GM12864 (cell line): ENCODE measurements at regions not wholly inside any gene's neighbourhood (a gene's known extent, or its start where the extent isn't known, plus 50 kb on each side); places are given as distances from the start of the nearest gene placed in this dataset.

Source experiments
- DNase-seq: peaks from one replicate; pipeline ENCODE4 v3.0.0-alpha.2; 2011; ENCODE audit warnings: low read depth
- H3K4me3 ChIP-seq: 2 replicates; pipeline ENCODE4 v1.5.1; 2011; ENCODE audit warnings: mild to moderate bottlenecking, low read depth, low read length, control low read depth
- TF ChIP-seq, protein P1 (sequence below): IDR thresholded peaks from 2 replicates; pipeline ENCODE4 v1.5.1; 2011; ENCODE audit warnings: low read depth, mild to moderate bottlenecking, moderate library complexity, low read length, control low read depth, inconsistent platforms; ENCODE audit errors: missing control alignments

DNA sequence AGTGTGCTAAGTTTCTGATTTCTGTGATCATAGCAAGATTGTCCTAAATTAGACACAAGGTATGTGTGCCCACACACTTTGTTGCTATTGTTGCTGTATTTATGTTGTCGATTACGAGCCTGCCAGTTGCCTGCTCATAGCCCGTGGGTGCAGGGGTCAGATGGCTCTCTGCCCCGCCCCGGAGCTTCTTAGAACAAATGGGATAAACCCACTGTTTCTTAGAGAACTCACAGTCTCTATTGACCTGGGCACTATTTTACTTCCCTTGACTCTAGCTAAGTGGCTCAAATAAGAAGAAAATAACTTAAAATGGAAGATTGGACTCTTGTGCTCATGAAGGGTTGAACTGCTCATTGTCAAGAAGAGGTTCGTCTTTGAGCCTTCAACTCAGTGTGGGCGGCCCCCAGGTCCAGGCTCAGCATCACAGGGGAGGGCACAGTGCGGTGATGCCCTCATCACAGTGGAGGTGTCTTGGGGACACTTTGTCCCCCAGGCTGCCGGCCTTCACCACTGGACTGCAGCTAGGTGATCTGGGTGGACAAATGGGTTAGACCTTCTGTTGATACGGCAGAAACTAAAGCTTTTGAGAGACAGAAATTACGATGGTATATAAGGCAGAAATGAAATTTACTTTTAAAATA, 155.5 kb downstream of the TENT4A start:
- TF ChIP-seq, protein P1, sequence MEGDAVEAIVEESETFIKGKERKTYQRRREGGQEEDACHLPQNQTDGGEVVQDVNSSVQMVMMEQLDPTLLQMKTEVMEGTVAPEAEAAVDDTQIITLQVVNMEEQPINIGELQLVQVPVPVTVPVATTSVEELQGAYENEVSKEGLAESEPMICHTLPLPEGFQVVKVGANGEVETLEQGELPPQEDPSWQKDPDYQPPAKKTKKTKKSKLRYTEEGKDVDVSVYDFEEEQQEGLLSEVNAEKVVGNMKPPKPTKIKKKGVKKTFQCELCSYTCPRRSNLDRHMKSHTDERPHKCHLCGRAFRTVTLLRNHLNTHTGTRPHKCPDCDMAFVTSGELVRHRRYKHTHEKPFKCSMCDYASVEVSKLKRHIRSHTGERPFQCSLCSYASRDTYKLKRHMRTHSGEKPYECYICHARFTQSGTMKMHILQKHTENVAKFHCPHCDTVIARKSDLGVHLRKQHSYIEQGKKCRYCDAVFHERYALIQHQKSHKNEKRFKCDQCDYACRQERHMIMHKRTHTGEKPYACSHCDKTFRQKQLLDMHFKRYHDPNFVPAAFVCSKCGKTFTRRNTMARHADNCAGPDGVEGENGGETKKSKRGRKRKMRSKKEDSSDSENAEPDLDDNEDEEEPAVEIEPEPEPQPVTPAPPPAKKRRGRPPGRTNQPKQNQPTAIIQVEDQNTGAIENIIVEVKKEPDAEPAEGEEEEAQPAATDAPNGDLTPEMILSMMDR, result no peak
- H3K4me3 ChIP-seq, result no peak overlapping the region
- DNase-seq, result no peak

DNA sequence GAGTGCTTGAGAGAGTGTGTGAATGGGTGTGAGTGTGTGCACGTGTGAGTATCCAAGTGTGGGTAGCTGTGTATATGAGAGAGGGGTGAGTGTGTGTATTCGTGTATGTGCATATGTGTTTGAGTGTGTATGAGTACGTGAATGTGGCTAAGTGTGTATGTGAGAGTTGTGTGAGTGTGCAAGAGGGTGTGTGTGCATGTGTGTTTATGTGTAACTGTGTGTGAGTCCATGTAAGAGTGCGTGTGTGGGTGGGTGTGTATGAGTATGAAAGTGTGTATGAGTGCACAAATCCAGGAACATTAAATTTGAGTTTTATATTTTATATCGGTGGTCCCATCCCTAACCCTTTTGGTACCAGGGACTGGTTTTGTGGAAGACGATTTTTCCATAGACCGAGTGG, 156.4 kb downstream of the TENT4A start:
- TF ChIP-seq, protein P1, result no peak
- DNase-seq, result no peak

DNA sequence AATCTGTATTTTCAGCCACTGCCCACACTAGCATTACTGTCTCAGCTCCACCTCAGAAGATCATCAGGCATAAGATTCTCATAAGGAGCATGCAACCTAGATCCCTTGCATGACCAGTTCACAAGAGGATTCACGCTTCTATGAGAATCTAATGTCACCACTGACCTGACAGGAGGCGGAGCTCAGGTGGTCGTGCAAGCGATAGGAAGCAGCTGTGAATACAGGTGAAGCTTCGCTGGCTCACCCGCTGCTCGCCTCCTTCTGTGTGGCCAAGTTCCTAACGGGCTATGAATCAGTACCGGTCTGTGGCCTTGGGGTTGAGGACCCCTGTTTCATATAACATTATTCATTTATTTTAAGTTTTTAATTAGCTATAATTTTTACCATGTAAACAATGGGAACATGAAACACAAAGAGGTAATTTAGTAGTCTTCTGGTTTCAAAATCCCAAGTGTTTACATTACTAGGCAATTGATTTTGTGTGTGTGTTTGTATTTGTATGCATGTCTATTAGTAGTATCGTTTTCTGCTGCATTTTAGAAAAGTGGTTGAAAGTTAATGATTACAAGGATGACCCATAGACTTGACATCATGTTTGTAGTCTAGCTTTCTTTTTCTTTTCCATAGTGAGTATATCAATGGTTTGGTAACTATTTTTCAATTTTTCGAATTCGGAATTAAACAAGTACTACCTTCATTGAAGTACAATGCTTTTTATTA, 159.4 kb downstream of the TENT4A start:
- TF ChIP-seq, protein P1, result no peak
- no peak for DNase-seq
- no peak overlapping the region for H3K4me3 ChIP-seq

More for the DNA sequence above, 156.4 kb downstream of the TENT4A start:
- H3K4me3 ChIP-seq, result no peak overlapping the region

DNA sequence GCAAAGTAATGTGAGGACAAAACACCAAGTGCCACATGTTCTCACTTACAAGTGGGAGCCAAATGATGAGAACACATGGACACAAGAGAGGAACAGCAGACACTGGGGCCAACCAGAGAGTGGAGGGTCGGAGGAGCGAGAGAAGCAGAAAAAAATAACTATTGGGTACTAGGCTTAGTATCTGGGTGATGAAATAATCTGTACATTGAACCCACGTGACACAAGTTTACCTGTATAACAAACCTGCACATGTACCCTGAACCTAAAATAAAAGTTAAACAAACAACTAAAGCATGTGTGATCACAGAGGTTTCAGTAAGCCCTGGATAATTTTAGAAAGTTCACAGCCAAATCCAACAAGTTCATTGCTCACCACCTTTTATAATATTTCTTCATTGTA, 160.1 kb downstream of the TENT4A start:
- no peak for DNase-seq
- TF ChIP-seq, protein P1, result no peak
- no peak overlapping the region for H3K4me3 ChIP-seq

DNA sequence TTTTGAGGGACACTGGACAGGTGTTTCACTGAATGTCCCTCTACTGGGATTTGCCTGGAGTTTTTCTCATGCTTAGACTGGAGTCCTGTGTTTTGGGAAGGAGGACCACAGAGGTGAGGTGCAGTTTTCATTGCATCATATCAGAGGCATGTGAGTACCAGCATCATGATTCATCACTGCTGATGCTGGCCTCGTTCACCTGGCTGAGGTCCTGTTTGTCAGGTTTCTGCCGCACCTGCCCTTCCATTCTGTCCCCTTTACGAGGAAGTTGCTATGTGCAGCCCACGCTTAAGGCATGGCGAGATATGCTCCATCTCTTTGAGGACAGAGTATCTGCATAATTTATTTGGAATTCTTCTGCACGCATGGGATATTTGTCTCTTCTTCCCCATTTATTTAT, 162.1 kb downstream of the TENT4A start:
- TF ChIP-seq, protein P1, result no peak
- H3K4me3 ChIP-seq, result no peak overlapping the region
- no peak for DNase-seq

DNA sequence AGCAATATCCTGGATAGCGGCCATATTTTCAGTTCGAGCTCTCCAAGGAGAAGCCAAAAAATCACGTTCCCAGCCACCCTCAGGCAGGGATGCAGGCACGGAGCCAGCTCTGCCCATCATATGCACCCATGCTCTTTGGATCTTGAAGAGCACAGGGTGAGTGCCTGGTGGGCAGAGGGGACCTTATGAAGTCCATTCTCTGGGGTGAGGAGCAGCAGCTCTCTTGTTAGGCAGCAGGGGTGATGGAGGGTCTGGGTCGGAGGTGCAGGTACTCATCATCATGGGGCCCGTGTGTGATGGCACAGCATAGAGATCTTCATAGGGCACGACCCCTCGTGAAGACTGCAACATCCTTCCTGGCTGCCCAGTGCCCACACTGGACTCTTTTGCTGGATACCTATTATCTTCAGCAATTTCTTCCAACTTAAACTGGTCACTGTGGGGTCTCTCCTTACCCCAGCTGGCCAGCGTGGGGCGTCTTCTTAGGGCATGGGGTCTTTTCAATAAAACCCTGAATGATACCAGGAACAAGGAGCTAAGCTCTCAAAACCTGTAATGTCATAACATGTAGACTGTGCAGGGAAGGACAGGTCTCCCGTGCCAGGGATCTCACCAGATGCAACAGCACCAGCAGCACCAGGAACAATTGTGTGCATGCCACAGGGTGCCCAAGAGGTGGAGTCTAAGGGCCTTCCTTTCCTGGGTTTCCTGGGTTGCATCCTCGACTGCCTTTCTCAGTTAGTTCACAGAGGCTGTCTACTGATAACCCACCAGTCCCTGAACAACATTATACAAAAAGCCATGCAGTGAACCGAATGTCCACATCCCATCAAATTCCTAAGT, 165.0 kb downstream of the TENT4A start:
- no peak for DNase-seq
- no peak overlapping the region for H3K4me3 ChIP-seq
- TF ChIP-seq, protein P1, result no peak
